Ureter (tissue), 1 donor: ENCODE measurements at regions not wholly inside any gene's neighbourhood (a gene's known extent, or its start where the extent isn't known, plus 50 kb on each side); places are given as distances from the start of the nearest gene placed in this dataset.
"Not testable (repeated sequence)": the region's sequence is repeated elsewhere in the genome, so short reads cannot be mapped to it uniquely, and the experiment has no call there.

Experiments
- DNase-seq: peaks from one replicate; pipeline ENCODE4 v3.0.0-alpha.2; 2020; ENCODE audit warnings: low spot score
- donor health status: DM: yes; HTN: yes; CAD: no.

- DNase-seq, result no peak
Observed at GRCh38 chr1:200496937-200497336, 87.1 kb upstream of the ZNF281 start.

- no peak for DNase-seq
Observed at GRCh38 chr1:200495901-200496300, 86.1 kb upstream of the ZNF281 start.

- DNase-seq, result no peak
Observed at GRCh38 chr1:200493344-200493743, 83.5 kb upstream of the ZNF281 start.

GRCh38 chr1:200491103-200491502, 81.3 kb upstream of the ZNF281 start:
- no peak for DNase-seq

GRCh38 chr1:200490183-200490582, 80.3 kb upstream of the ZNF281 start:
- DNase-seq, result no peak

- DNase-seq, result peak; percentile 55
Observed at GRCh38 chr1:200488375-200489165, 78.7 kb upstream of the ZNF281 start.

GRCh38 chr1:200487650-200488049, 77.8 kb upstream of the ZNF281 start:
- DNase-seq, result no peak

- no peak for DNase-seq
Observed at GRCh38 chr1:200486634-200487033, 76.8 kb upstream of the ZNF281 start.

GRCh38 chr1:200484438-200484946, 74.7 kb upstream of the ZNF281 start:
- DNase-seq, result not testable (repeated sequence)

GRCh38 chr1:200483491-200484143, 73.8 kb upstream of the ZNF281 start:
- DNase-seq, result no peak

GRCh38 chr1:200480964-200481363, 71.1 kb upstream of the ZNF281 start:
- DNase-seq, result no peak

GRCh38 chr1:200479816-200480215, 70.0 kb upstream of the ZNF281 start:
- DNase-seq, result no peak

- no peak for DNase-seq
Observed at GRCh38 chr1:200478945-200479558, 69.2 kb upstream of the ZNF281 start.

- DNase-seq, result no peak
Observed at GRCh38 chr1:200478239-200478623, 68.4 kb upstream of the ZNF281 start.

- DNase-seq, result no peak
Observed at GRCh38 chr1:200474633-200475032, 64.8 kb upstream of the ZNF281 start.

- DNase-seq, result no peak
Observed at GRCh38 chr1:200473698-200474371, 64.0 kb upstream of the ZNF281 start.

- DNase-seq, result no peak
Observed at GRCh38 chr1:200471739-200472138, 61.9 kb upstream of the ZNF281 start.

- no peak for DNase-seq
Observed at GRCh38 chr1:200468264-200469001, 58.6 kb upstream of the ZNF281 start.

- DNase-seq, result no peak
Observed at GRCh38 chr1:200464784-200465400, 55.1 kb upstream of the ZNF281 start.
